PC-9 (cell line): ENCODE measurements at regions not wholly inside any gene's neighbourhood (a gene's known extent, or its start where the extent isn't known, plus 50 kb on each side); places are given as distances from the start of the nearest gene placed in this dataset.

Experiments used
- BruUV-seq: library from RNA; stranded (reverse); fragments of 400-500 nt; replicated peaks from 2 replicates; lab custom pipeline; 2021; lab: Mats Ljungman, UMichigan
- CTCF ChIA-PET: fragments of 300-600 bp; sonication (Branson Sonifier 250); formaldehyde crosslinking; loops from one replicate; lab custom pipeline; 2022; ENCODE audit warnings: antibody characterized with exemption; lab: Charles Lee
- POLR2A ChIA-PET: fragments of 300-600 bp; sonication (Branson Sonifier 250); formaldehyde crosslinking; loops from one replicate; lab custom pipeline; 2022; ENCODE audit warnings: antibody characterized with exemption; ENCODE audit not compliant: unreplicated experiment; lab: Charles Lee
- DNase-seq, 2 experiments: peaks; one replicate each; pipeline versions ENCODE4 v3.0.0 to v3.0.0-alpha.2; 2015 to 2022; ENCODE audit warnings: mixed read lengths in 1 of 2
- H2AFZ ChIP-seq: fragments of 200-600 bp; sonication (generic); 2 replicates; pipeline ENCODE4 v1.8.1; 2017; ENCODE audit warnings: antibody characterized with exemption
- H3F3A ChIP-seq: fragments of 200-600 bp; sonication (generic); 2 replicates; pipeline ENCODE4 v1.8.1; 2017; ENCODE audit warnings: antibody characterized with exemption, mild to moderate bottlenecking, low read depth; ENCODE audit not compliant: insufficient read depth
- H3K27ac ChIP-seq: fragments of 200-600 bp; sonication (generic); 2 replicates; pipeline ENCODE4 v1.6.1; 2016; ENCODE audit warnings: mixed run types
- H3K27me3 ChIP-seq: fragments of 200-600 bp; sonication (generic); 2 replicates; pipeline ENCODE4 v1.6.1; 2016; ENCODE audit warnings: low read depth, mixed run types; ENCODE audit not compliant: insufficient read depth
- H3K36me3 ChIP-seq: fragments of 200-600 bp; sonication (generic); 2 replicates; pipeline ENCODE4 v1.6.1; 2016; ENCODE audit warnings: low read depth, mixed run types
- H3K4me1 ChIP-seq: fragments of 200-600 bp; sonication (generic); replicated peaks from 2 replicates; pipeline ENCODE4 v1.6.1; 2016; ENCODE audit warnings: mixed run types; ENCODE audit not compliant: insufficient read depth
- H3K4me2 ChIP-seq: fragments of 200-600 bp; sonication (generic); 2 replicates; pipeline ENCODE4 v1.6.1; 2017; ENCODE audit warnings: mixed run types
- H3K4me3 ChIP-seq: fragments of 200-600 bp; sonication (generic); 2 replicates; pipeline ENCODE4 v1.6.1; 2016; ENCODE audit warnings: mixed run types
- H3K79me2 ChIP-seq: fragments of 200-600 bp; sonication (generic); 2 replicates; pipeline ENCODE4 v1.6.1; 2017; ENCODE audit warnings: low read depth, mixed run types
- H3K9me2 ChIP-seq: fragments of 200-600 bp; sonication (generic); 2 replicates; pipeline ENCODE4 v1.8.1; 2017; ENCODE audit warnings: mild to moderate bottlenecking; ENCODE audit not compliant: insufficient read depth
- H3K9me3 ChIP-seq: fragments of 200-600 bp; sonication (generic); 2 replicates; pipeline ENCODE4 v1.8.1; 2016; ENCODE audit warnings: low read depth; ENCODE audit not compliant: insufficient read depth
- H4K20me1 ChIP-seq: fragments of 200-600 bp; sonication (generic); 2 replicates; pipeline ENCODE4 v1.8.1; 2017; ENCODE audit not compliant: insufficient read depth
- CTCF ChIP-seq: fragments of 200-600 bp; sonication (generic); conservative IDR thresholded peaks from 2 replicates; pipeline ENCODE4 v1.6.1; 2017; ENCODE audit warnings: mixed run types, antibody characterized with exemption, mild to moderate bottlenecking, moderate library complexity
- EZH2 ChIP-seq: fragments of 200-600 bp; sonication (generic); IDR thresholded peaks from 2 replicates; pipeline ENCODE4 v1.8.0; 2017; ENCODE audit warnings: antibody characterized with exemption, low read depth
- intact Hi-C: fragments of 100-400 bp; cut with micrococcal nuclease; formaldehyde crosslinking; loops from one replicate; pipeline ENCODE4 v1.10.0; 2022; ENCODE audit not compliant: unreplicated experiment

- Histone ChIP-seq H3K4me2 (no peak overlapping the region), H3K9me2 (no peaks in the 10 kb centered on the region), H3K27ac (no peak overlapping the region), H3K79me2 (no peaks in the 10 kb centered on the region), H3K4me1 (peaks cover 12% of the 10 kb centered on the region), H3K4me3 (no peak overlapping the region), H4K20me1 (no peaks in the 10 kb centered on the region), H2AFZ (no peak overlapping the region), H3K9me3 (no peaks in the 10 kb centered on the region; the same call in 1 of the 2 replicates), H3F3A (peaks cover 7% of the 10 kb centered on the region; the same call in 1 of the 2 replicates), H3K27me3 (no peaks in the 10 kb centered on the region), H3K36me3 (no peaks in the 10 kb centered on the region)
- no TSS peak for BruUV-seq
- ChIA-PET CTCF (no interaction called here), POLR2A (interaction anchor here (0.7 kb wide), 1 partner anchor 10 kb away, joined by 5 read pairs; no protein-coding TSS in a partner anchor)
- TF ChIP-seq EZH2 = no peak
- TF ChIP-seq CTCF = no peak
- intact Hi-C loops = no loop called here
- no peak for DNase-seq
Observed at GRCh38 chr11:86142170-86142569, 73.3 kb upstream of the PICALM start.

- Histone ChIP-seq H2AFZ (0 out of 2 replicates have a peak overlapping the region, but pooled peaks have one; percentile 39), H4K20me1 (no peaks in the 10 kb centered on the region), H3K27ac (no peak overlapping the region), H3K4me1 (peaks cover 12% of the 10 kb centered on the region), H3F3A (peaks cover 7% of the 10 kb centered on the region; the same call in 1 of the 2 replicates), H3K36me3 (no peaks in the 10 kb centered on the region), H3K4me2 (no peak overlapping the region), H3K27me3 (no peaks in the 10 kb centered on the region), H3K79me2 (no peaks in the 10 kb centered on the region), H3K9me3 (no peaks in the 10 kb centered on the region; the same call in 1 of the 2 replicates), H3K9me2 (no peaks in the 10 kb centered on the region), H3K4me3 (no peak overlapping the region)
- no TSS peak for BruUV-seq
- DNase-seq = peak in 1 of 2 experiments; percentile 19
- POLR2A ChIA-PET = interaction anchor here (0.7 kb wide), 1 partner anchor 10 kb away, joined by 5 read pairs; no protein-coding TSS in a partner anchor
- TF ChIP-seq EZH2 (no peak), CTCF (no peak)
- intact Hi-C loops = no loop called here
- CTCF ChIA-PET = no interaction called here
Observed at GRCh38 chr11:86141727-86142126, 72.8 kb upstream of the PICALM start.

GRCh38 chr11:86140334-86140990 lies 71.6 kb upstream of the PICALM start:
- DNase-seq = no peak
- Histone ChIP-seq H2AFZ (no peak overlapping the region), H3K4me2 (no peak overlapping the region), H3K9me2 (no peaks in the 10 kb centered on the region), H3K27me3 (no peaks in the 10 kb centered on the region), H3K36me3 (no peaks in the 10 kb centered on the region), H3K4me1 (peaks cover 12% of the 10 kb centered on the region), H3K4me3 (no peak overlapping the region), H3K27ac (no peak overlapping the region), H4K20me1 (no peaks in the 10 kb centered on the region), H3K9me3 (no peaks in the 10 kb centered on the region; the same call in 1 of the 2 replicates), H3F3A (peaks cover 7% of the 10 kb centered on the region; the same call in 1 of the 2 replicates), H3K79me2 (no peaks in the 10 kb centered on the region)
- TF ChIP-seq EZH2 = no peak
- intact Hi-C loops = no loop called here
- POLR2A ChIA-PET = no interaction called here
- BruUV-seq = no TSS peak
- CTCF ChIA-PET = no interaction called here
